Eye (tissue), 1 donor: ENCODE measurements at regions not wholly inside any gene's neighbourhood (a gene's known extent, or its start where the extent isn't known, plus 50 kb on each side); places are given as distances from the start of the nearest gene placed in this dataset.

Experiments
- DNase-seq: peaks from one replicate; pipeline ENCODE4 v3.0.0-alpha.2; 2015

DNA sequence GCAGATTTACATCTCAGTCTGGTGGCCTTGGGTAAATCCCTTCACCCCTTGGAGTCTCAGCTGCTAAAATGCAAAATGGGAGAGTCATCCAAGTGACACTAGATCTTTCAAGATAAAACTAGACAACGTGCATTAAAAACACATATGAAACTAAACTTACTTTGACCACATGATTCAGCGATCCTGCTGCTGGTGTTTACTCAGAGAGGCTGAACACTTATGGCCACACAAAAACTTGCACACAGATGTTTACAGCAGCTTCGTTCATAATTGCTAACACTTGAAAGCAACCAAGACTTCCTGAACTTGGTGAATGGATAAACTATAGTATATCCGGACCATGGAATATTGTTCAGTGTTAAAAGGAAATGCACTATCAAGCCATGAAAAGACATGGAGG, 55.3 kb upstream of the GPR6 start:
- DNase-seq = no peak

DNA sequence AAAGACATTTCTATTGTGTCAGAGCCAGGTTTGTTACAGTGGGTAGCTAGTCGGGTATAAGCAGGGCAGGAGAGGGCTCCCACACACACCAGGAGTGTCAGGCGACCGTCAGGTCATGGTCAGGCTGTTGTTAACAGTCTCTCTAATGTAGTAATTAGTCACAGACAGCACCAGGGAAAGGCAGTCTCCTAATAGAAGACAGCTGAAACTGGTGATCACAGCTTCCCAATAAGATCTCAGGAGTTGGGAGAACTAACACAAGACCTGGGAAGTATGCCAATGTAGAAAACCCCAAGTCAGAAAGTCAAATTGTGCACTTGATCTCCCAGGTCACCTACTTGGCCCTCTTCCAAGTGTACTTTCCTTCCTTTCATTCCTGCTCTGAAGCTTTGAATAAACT, 53.0 kb upstream of the GPR6 start:
- no peak for DNase-seq

DNA sequence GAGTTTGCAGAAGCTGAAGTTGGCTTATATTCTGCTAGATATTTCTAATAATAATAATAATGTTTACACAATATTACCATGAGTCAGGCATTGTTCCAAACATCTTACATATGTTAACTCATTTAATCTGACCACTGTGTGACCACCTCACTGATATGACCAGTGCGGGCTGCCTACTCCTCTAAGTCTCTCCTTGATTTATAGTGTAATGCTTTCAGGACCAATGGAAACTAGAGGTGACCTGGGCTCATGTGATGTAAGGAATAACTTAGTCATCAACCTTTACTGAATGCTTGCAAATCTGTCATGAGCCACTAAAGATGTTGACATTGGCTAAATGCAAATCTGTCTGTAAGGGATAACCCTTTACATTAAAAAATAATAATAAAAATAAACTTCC, 51.1 kb upstream of the GPR6 start:
- DNase-seq = no peak
